NCI-H1694 treated with DMSO at 0.1 percent for 48 hours (cell line): ENCODE measurements at regions not wholly inside any gene's neighbourhood (a gene's known extent, or its start where the extent isn't known, plus 50 kb on each side); places are given as distances from the start of the nearest gene placed in this dataset.
"Not testable (repeated sequence)": the region's sequence is repeated elsewhere in the genome, so short reads cannot be mapped to it uniquely, and the experiment has no call there.

ENCODE experiments used
- DNase-seq: peaks from one replicate; lab custom pipeline; 2025; lab: John Stamatoyannopoulos, UW

DNA sequence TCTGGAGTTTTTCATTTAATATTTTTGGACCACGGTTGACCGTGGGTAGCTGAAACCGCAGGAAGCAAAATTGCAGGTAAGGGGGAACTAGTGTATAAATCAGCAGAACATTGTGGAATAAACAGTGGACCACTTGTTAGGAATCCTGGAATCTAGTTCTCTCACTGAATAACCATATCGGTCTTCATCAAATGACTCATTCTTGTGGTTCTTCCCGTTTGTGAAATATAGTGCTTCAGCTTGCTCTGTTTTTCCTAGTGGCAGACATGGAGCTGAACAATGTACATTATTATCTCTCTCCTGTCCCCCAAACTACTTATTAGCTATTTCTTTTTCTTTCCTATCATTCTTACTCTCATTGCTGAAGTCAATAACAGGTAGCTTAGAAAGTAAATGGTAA is 61.9 kb downstream of the HSPA13 start:
- no peak for DNase-seq

DNA sequence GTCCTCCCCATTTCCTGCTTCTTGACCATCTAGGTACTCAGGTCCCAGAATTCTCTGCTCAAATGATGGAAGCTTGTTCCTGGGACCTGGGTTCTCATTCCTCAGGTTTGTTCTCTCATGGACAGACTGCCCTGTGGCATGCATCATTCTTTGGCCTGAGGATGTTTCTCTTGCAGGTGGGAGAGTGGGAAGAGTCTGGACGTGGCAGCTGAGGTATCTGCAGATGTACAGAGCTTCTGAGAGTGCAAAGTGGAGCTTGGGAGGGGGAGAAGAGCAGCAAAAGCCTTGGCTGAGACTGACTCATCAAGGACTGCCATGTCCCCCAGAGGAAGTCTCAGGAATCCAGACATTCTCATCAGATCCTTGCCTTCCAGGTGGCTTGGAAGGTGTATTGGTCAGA is 63.1 kb downstream of the HSPA13 start:
- no peak for DNase-seq

DNA sequence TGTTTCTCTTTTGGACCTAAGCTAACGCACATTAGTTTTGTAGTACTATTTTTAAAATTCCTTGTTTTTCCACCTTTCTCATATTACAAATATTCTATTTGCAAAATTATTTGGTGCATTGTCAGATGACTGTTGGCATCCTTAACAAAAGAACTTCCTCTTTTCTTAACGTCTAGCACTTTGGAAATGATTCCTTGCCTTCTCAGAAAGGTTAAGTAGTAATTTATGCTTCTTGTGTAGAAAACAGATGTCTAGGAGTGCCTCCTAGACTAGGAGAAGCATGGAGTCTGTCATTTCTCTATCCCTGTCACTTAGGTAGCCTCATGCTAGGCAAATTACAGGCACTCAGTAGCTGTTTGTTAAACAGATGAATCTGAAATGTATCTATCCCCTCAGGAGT is 64.4 kb downstream of the HSPA13 start:
- DNase-seq: no peak

DNA sequence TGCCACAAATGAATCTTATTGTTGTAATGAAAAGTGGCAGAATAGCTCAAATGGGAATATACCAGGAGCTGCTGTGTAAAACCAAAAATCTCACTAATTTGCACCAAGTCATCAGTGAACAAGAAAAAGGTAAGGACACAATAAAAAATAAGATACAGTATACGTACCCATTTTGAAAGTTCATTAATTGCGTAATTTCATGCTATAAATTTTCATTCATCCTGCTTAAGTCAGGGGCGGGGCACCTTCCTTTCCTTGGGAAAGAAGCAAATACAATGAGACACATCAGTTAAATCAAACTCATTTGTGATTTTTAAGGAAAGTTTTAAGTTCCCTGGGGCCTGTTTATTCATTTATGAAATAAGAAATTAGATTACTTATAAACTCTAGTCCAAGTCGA is 65.4 kb downstream of the HSPA13 start:
- DNase-seq: no peak

DNA sequence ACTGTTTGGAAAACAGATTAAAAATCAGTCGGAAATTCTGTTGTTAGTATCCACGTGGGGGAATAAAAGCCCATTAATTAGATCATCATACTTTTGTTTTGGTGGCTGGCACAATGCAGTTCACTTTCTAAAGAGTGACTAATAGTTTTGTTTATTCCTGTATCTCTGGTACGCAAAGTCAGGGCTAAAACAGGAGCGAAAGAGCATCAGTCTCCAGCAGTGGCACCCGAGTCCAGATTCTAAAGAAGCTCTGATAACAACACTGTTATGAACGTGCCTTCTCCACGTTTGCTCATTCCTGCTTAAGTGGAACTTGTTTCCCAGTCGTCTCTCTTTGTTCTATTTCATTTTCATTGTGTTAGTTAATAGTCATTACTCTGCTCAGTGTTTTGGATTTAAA is 69.6 kb downstream of the HSPA13 start:
- DNase-seq: no peak

DNA sequence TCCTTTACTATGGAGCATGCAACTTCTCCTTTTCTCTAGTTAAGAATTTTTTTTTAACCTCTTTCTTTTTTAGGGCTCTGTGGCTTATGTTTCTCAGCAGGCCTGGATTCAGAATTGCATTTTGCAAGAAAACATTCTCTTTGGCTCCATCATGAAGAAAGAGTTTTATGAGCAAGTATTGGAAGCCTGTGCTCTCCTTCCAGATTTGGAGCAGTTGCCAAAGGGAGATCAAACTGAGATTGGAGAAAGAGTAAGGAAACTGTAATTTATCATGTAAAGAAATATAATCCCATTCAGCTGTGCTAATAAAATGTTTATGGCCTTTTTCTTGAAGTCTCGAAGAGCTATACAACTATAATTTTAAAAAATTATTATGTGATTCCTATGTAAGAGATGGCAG is 70.1 kb downstream of the HSPA13 start:
- no peak for DNase-seq

GRCh38 chr21:14308234-14308633 is 74.7 kb downstream of the HSPA13 start:
- no peak for DNase-seq

- DNase-seq: peak; percentile 17
Measured at GRCh38 chr21:14306126-14306907, 76.6 kb downstream of the HSPA13 start.

GRCh38 chr21:14303731-14304488 is 79.0 kb downstream of the HSPA13 start:
- DNase-seq: no peak

DNA sequence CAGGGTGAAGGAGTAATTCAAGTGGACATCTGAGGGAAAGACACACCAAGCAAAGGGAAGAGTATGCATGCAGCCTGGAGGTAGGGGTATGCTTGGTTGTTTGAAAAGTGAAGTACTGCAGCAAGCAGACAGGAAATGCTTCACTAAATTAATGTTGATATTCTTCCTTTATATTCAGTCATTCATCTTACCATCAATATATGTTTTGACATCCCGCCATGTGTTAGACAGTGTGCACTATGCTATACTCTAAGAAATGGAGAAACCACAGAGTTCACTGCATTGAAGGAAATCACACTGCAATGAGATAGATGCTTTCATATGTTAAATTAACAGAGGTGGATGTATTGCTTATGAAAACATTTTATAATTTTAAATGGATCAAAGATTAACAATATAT is 82.9 kb downstream of the HSPA13 start:
- DNase-seq: no peak

GRCh38 chr21:14290576-14290975 is 74.6 kb downstream of the RBM11 start:
- DNase-seq: no peak

GRCh38 chr21:14288922-14289321 is 73.0 kb downstream of the RBM11 start:
- DNase-seq: no peak

GRCh38 chr21:14285147-14285761 is 69.3 kb downstream of the RBM11 start:
- DNase-seq: no peak

GRCh38 chr21:14284481-14284880 is 68.5 kb downstream of the RBM11 start:
- no peak for DNase-seq

- DNase-seq: not testable (repeated sequence)
Measured at GRCh38 chr21:14281188-14281900, 65.4 kb downstream of the RBM11 start.
